IPS-15b (cell line): ENCODE measurements at regions not wholly inside any gene's neighbourhood (a gene's known extent, or its start where the extent isn't known, plus 50 kb on each side); places are given as distances from the start of the nearest gene placed in this dataset.

Experiments used
- H3K27me3 ChIP-seq: one replicate; pipeline ENCODE4 v1.6.1; 2013; ENCODE audit warnings: low read length; ENCODE audit not compliant: control insufficient read depth, insufficient read depth
- H3K36me3 ChIP-seq: one replicate; pipeline ENCODE4 v1.6.1; 2013; ENCODE audit warnings: low read length; ENCODE audit not compliant: control insufficient read depth, insufficient read depth
- H3K4me1 ChIP-seq: one replicate; pipeline ENCODE4 v1.6.1; 2013; ENCODE audit warnings: mild to moderate bottlenecking, low read length; ENCODE audit not compliant: control insufficient read depth, insufficient read depth
- H3K4me3 ChIP-seq: one replicate; pipeline ENCODE4 v1.5.1; 2013; ENCODE audit warnings: low read depth, low read length
- H3K9ac ChIP-seq: one replicate; pipeline ENCODE4 v1.6.1; 2013; ENCODE audit warnings: low read depth, mild to moderate bottlenecking, low read length
- H3K9me3 ChIP-seq: one replicate; pipeline ENCODE4 v1.6.1; 2013; ENCODE audit warnings: mild to moderate bottlenecking, low read length; ENCODE audit not compliant: control insufficient read depth, insufficient read depth

DNA sequence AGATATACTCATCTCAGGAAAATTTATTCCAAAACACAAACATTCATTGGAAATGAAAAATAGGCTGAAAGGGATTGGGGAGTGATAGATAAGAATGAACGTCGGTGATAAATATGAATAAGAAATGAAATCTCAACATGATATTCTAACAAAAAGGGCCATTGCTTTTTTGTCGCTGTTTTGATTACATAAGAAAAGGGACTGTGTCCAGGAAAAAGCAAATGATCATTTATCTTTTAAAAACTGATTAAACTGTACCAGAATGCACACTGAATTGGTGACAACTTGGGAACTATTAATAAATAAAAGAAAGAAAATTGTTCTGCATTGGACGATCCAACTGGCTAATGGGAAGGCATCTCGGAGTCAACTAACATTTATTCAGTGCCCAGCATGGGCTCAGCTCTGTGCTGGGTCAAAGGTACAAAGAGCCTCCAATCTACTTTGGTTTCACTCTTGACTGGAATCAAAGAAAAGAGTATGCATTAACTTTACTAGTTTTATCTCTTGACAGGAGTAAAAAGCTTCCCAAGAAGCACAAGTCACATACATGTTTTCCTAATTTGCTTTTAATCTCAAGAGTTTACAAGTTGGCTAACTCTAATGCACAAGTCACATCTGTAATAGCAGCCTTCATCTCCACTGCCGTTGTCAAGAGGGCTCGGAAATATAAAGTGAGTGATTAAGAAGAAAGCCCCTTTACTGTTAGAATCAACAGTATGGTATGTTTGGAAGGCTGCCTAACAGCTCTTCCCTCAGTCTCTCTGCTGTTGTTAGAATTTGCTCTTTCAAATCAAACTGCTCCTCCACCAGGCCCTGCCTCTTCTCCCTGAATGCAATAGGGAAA, 280.0 kb downstream of the IGSF11 start:
- Histone ChIP-seq H3K9ac (no peak overlapping the region), H3K36me3 (no peaks in the 10 kb centered on the region), H3K9me3 (no peaks in the 10 kb centered on the region)

DNA sequence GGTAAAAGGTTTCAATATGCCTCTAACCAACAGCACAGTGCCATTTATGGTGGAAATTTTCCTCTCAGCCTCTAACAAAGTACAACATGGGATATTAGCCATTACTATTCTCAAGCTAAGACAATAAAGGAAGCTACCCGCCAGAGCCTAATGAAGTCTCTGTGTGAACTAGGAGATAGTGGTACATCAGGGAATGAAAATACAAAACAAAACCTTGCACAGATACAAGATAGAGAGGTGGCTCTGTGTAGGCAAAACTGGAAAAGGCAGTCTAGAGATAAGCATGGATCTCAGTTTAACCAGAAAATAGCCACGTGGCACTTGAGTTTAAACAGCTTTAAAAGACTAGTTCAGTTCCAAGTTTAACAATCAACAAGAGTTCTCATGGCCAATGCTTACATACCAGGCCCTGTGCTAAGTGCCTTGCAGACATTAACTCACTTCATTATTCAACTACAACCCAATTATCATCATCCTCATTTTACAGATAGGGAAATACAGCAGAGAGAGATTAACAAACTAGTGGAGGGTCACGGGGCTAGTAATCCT, 279.3 kb downstream of the IGSF11 start:
- no peak overlapping the region for H3K4me3 ChIP-seq
- H3K4me1 ChIP-seq: peaks cover 5% of the 10 kb centered on the region
- H3K27me3 ChIP-seq: no peaks in the 10 kb centered on the region
- no peaks in the 10 kb centered on the region for H3K36me3 ChIP-seq
- no peak overlapping the region for H3K9ac ChIP-seq
- no peaks in the 10 kb centered on the region for H3K9me3 ChIP-seq

More for the DNA sequence above, 280.0 kb downstream of the IGSF11 start:
- no peak overlapping the region for H3K4me3 ChIP-seq
- no peaks in the 10 kb centered on the region for H3K4me1 ChIP-seq
- H3K27me3 ChIP-seq: no peaks in the 10 kb centered on the region

DNA sequence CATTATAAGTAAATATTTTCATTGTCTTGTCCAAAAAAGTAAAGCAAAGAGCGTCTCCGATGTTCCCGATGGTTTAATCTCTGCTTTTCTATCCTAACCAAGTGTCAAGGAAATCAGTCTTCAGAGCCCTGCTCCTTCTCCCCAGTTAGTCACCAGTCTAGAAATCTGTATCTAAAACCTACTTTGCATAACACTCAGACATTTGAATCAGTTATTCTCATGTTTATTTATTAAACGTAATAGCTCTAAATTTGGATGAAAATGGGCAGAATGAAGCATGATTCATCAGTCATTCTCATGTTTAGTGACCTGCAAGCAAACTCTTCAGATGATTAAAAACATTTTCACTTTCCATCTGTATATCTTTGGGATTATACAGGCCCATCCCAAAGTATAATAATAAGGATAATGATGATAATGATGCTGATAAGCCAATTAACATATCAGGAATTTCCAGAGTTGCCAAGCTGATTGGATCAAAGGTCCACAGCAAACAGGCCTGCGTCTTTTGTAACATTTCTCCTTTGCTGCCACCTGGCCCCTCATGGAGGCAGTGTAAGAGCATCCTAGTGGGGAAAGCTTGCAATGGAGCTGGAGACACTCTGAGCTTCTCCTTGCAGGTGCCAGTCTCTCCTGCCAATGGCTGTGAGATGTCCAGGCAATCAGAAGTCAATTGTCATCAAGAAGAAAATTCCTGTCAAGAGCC, 273.9 kb downstream of the IGSF11 start:
- peaks cover 14% of the 10 kb centered on the region for H3K4me1 ChIP-seq
- H3K9me3 ChIP-seq: no peaks in the 10 kb centered on the region
- H3K27me3 ChIP-seq: no peaks in the 10 kb centered on the region
- H3K36me3 ChIP-seq: no peaks in the 10 kb centered on the region
- no peak overlapping the region for H3K9ac ChIP-seq
- H3K4me3 ChIP-seq: no peak overlapping the region

DNA sequence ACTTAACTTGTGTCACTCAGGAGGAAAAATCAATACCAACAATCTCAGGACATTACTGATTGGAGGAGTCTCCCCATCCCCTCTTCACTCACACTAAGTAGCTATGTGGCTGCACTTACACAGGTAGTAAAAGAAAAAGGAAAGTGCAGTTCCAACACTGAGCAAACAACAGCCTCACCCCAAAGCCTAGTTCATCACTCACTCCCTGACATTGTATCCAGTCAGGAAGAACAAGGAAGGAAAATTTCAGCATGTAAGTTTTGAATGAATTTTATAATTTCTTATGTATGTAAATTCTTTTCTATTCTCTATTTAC, 273.4 kb downstream of the IGSF11 start:
- H3K9ac ChIP-seq: no peak overlapping the region
- H3K9me3 ChIP-seq: no peaks in the 10 kb centered on the region
- no peaks in the 10 kb centered on the region for H3K27me3 ChIP-seq
- no peaks in the 10 kb centered on the region for H3K36me3 ChIP-seq
- no peak overlapping the region for H3K4me3 ChIP-seq
- H3K4me1 ChIP-seq: peaks cover 14% of the 10 kb centered on the region

DNA sequence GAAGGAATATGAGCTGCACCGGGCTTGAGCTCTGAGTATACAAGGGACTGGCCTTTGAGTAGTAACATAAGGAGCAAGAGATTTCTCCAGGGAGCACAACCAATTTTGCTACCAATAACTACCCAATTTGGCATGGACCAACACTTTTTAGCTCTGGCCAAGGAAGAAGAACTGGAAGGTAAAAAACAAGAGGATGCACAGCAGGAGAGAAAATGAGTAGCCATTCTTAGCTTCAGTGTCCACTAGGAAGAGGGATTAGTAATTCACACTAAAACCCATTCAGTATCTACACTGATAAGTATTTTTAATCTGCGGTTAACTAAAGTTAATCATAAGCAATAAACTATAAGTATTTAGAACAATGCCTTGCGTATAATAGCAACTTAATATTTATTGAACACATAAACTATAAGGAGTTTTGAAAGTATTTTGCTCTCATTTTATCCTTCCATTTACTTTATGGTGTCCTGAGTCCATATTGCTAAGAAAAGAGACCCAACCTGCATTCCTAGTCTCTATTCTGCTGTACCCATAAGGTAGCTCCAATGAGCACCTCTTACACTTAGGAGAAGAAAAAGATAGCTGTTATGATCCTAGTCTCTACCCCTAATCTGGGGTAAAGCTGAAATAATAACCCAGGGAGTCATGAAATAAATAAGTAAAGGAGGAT, 268.9 kb downstream of the IGSF11 start:
- peaks cover 9% of the 10 kb centered on the region for H3K4me1 ChIP-seq
- no peaks in the 10 kb centered on the region for H3K27me3 ChIP-seq
- no peak overlapping the region for H3K9ac ChIP-seq
- H3K36me3 ChIP-seq: no peaks in the 10 kb centered on the region
- H3K9me3 ChIP-seq: no peaks in the 10 kb centered on the region
- H3K4me3 ChIP-seq: no peak overlapping the region

DNA sequence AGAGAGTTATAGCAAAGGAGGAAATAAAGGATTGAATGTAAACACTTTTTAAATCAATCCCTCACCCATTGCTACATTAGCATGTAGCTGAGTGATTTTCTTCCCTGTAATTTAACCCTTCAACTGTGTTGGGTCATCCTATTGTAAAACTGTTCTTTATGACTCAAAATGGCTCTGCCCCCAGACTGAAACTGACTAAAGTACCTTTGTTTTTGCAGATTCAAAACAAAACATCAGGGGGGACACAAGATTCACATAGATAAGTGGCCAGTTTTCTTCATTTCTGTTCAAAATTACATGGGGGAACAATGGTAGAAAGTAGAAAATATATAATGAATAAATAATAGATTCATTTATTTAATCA, 268.4 kb downstream of the IGSF11 start:
- Histone ChIP-seq H3K9ac (no peak overlapping the region), H3K36me3 (no peaks in the 10 kb centered on the region), H3K27me3 (no peaks in the 10 kb centered on the region), H3K4me3 (no peak overlapping the region), H3K9me3 (no peaks in the 10 kb centered on the region), H3K4me1 (peaks cover 6% of the 10 kb centered on the region)

DNA sequence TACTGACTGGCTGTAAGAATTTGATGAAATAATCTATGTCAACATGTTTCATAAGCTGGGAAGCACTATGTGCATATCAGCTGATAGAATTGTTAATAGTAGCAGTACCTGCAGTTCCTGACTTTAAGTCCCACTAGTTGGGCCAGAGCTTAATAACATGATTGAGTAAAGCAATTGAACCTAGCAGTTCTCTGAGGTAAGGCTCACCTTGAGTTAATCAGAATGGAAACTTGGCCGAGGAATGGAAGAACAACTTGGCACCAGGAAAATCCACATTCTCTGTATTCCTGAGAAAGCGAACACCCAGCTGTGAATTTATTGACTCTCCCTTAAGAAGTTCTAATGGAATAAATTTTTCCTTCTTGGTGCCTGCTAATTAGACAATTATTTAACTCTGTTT, 262.6 kb downstream of the IGSF11 start:
- Histone ChIP-seq H3K9me3 (no peaks in the 10 kb centered on the region), H3K4me1 (no peaks in the 10 kb centered on the region), H3K36me3 (no peaks in the 10 kb centered on the region), H3K27me3 (no peaks in the 10 kb centered on the region), H3K4me3 (no peak overlapping the region), H3K9ac (no peak overlapping the region)

DNA sequence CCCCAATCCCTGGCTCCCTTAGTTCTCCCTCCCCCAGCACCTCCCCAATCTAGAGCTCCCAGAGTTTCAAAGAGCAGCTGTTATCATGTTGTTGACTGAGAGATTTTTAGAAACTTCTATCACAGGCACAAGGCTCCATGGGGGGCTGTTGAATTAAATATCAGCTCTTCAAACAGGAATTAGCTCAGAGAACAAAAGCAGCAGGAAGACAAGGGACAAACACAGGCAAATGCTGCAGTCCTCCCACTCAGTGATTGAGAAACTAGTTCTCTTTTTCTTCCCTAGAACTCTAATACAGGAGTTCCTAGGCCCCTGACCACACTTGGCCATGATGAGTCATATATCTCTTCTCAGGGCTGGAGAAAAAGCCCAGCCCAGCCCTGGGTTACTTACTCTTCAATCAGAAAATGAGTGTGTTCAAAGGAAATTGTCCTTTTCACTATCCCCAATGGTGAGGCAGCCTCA, 262.1 kb downstream of the IGSF11 start:
- no peaks in the 10 kb centered on the region for H3K4me1 ChIP-seq
- H3K27me3 ChIP-seq: no peaks in the 10 kb centered on the region
- H3K36me3 ChIP-seq: no peaks in the 10 kb centered on the region
- H3K9me3 ChIP-seq: no peaks in the 10 kb centered on the region
- no peak overlapping the region for H3K4me3 ChIP-seq
- H3K9ac ChIP-seq: no peak overlapping the region

DNA sequence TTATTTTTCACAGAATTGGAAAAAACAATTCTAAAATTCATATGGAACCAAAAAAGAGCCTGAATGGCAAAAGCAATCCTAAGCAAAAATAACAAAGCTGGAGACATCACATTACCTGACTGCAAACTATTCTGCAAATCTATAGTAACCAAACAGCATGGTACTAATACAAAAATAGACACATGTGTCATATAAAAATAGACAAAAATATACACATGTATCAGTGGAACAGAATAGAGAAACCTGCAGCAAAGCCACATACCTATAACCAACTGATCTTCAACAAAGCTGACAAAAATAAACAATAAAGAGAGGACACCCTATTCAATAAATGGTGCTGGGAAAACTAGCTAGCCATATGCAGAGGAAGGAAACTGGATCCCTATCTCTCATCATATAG, 259.6 kb downstream of the IGSF11 start:
- peaks cover 4% of the 10 kb centered on the region for H3K4me1 ChIP-seq
- no peaks in the 10 kb centered on the region for H3K36me3 ChIP-seq
- no peak overlapping the region for H3K9ac ChIP-seq
- H3K4me3 ChIP-seq: no peak overlapping the region
- H3K9me3 ChIP-seq: no peaks in the 10 kb centered on the region
- H3K27me3 ChIP-seq: no peaks in the 10 kb centered on the region

DNA sequence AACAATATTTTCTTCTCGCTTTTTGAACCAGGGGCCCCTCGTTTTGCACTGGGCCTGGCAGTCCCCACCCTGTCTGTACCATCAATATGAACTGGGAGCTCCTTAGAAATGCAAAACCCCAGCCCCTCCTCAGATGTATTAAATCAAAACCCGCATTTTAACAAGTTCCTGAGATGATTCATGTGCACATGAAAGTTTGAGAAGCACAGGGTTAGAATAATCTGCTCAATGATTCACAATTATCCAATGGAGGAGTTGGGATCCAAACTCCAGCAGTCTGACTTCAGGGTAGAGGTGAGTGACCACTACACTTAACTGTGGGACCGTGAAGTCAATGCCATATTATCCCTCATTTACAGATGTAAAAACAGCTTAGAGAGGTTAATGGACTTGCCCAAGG, 256.4 kb downstream of the IGSF11 start:
- Histone ChIP-seq H3K27me3 (no peaks in the 10 kb centered on the region), H3K9ac (no peak overlapping the region), H3K4me3 (no peak overlapping the region), H3K36me3 (no peaks in the 10 kb centered on the region), H3K4me1 (peaks cover 4% of the 10 kb centered on the region), H3K9me3 (no peaks in the 10 kb centered on the region)

DNA sequence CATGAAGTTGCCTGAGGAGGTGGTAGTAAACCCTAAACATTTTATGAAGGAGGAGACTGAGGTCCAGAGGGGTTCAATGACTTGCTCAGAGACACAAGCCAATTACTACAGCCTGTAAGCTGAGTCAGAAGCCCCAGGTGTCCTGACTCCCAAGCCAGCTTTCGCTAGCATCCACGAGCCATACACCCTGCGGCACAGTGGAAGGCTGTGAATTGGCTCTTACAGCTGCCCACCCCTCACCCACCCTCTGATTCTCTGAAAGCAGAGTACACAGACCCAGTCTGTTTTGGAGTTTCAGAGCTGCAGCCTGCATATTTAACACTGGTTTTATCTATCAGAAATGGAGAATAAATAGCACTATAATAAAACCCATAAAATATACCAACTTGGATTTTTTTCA, 253.4 kb downstream of the IGSF11 start:
- no peaks in the 10 kb centered on the region for H3K27me3 ChIP-seq

More for the DNA sequence above, 253.4 kb downstream of the IGSF11 start:
- no peaks in the 10 kb centered on the region for H3K9me3 ChIP-seq
- H3K9ac ChIP-seq: no peak overlapping the region
- no peak overlapping the region for H3K4me3 ChIP-seq
- H3K4me1 ChIP-seq: peaks cover 4% of the 10 kb centered on the region
- H3K36me3 ChIP-seq: no peaks in the 10 kb centered on the region
